ENCODE measurements at regions not wholly inside any gene's neighbourhood (a gene's known extent, or its start where the extent isn't known, plus 50 kb on each side); places are given as distances from the start of the nearest gene placed in this dataset.

GRCh38 chr7:93758631-93759030 lies 131.9 kb downstream of the TFPI2 start:
- no peak for DNase-seq
- H3K27ac ChIP-seq = no peak overlapping the region
- no peak for TF ChIP-seq CTCF (IDR thresholded peaks at IDR 0.05)
- TF ChIP-seq POLR2A (IDR thresholded peaks at IDR 0.05) = no peak

GRCh38 chr7:93757426-93757825 lies 133.1 kb downstream of the TFPI2 start:
- DNase-seq = no peak
- Histone ChIP-seq H3K27me3 (no peaks in the 10 kb centered on the region), H3K4me3 (no peak overlapping the region), H3K27ac (no peak overlapping the region), H3K4me1 (no peaks in the 10 kb centered on the region), H3K36me3 (no peaks in the 10 kb centered on the region), H3K9me3 (no peaks in the 10 kb centered on the region)
- TF ChIP-seq CTCF (IDR thresholded peaks at IDR 0.05) = no peak
- TF ChIP-seq POLR2A (IDR thresholded peaks at IDR 0.05) = no peak

More at GRCh38 chr7:93758631-93759030, 131.9 kb downstream of the TFPI2 start:
- H3K4me1 ChIP-seq = no peaks in the 10 kb centered on the region
- H3K4me3 ChIP-seq = no peak overlapping the region
- no peaks in the 10 kb centered on the region for H3K9me3 ChIP-seq
- H3K27me3 ChIP-seq = no peaks in the 10 kb centered on the region
- H3K36me3 ChIP-seq = no peaks in the 10 kb centered on the region

GRCh38 chr7:93756890-93757289 lies 133.7 kb downstream of the TFPI2 start:
- Histone ChIP-seq H3K4me3 (no peak overlapping the region), H3K4me1 (no peaks in the 10 kb centered on the region), H3K36me3 (no peaks in the 10 kb centered on the region), H3K27me3 (no peaks in the 10 kb centered on the region), H3K27ac (no peak overlapping the region), H3K9me3 (no peaks in the 10 kb centered on the region)
- no peak for DNase-seq
- TF ChIP-seq POLR2A (IDR thresholded peaks at IDR 0.05) = no peak

GRCh38 chr7:93751421-93751820 lies 139.1 kb downstream of the TFPI2 start:
- TF ChIP-seq POLR2A (IDR thresholded peaks at IDR 0.05) = no peak
- TF ChIP-seq CTCF (IDR thresholded peaks at IDR 0.05) = no peak
- no peak overlapping the region for H3K27ac ChIP-seq
- H3K4me1 ChIP-seq = no peaks in the 10 kb centered on the region
- no peak for DNase-seq
- no peaks in the 10 kb centered on the region for H3K27me3 ChIP-seq
- no peaks in the 10 kb centered on the region for H3K36me3 ChIP-seq
- no peak overlapping the region for H3K4me3 ChIP-seq
- no peaks in the 10 kb centered on the region for H3K9me3 ChIP-seq

- no peak for TF ChIP-seq CTCF (IDR thresholded peaks at IDR 0.05)
- TF ChIP-seq POLR2A (IDR thresholded peaks at IDR 0.05) = no peak
- DNase-seq = no peak
- H3K4me1 ChIP-seq = no peaks in the 10 kb centered on the region
- no peak overlapping the region for H3K27ac ChIP-seq
- H3K4me3 ChIP-seq = no peak overlapping the region
- no peaks in the 10 kb centered on the region for H3K36me3 ChIP-seq
- H3K27me3 ChIP-seq = no peaks in the 10 kb centered on the region
- no peaks in the 10 kb centered on the region for H3K9me3 ChIP-seq
Observed at GRCh38 chr7:93750986-93751385, 139.6 kb downstream of the TFPI2 start.

- TF ChIP-seq POLR2A (IDR thresholded peaks at IDR 0.05) (no peak), CTCF (IDR thresholded peaks at IDR 0.05) (no peak)
- no peak overlapping the region for H3K27ac ChIP-seq
- H3K27me3 ChIP-seq = no peaks in the 10 kb centered on the region
- H3K4me1 ChIP-seq = no peaks in the 10 kb centered on the region
- H3K4me3 ChIP-seq = no peak overlapping the region
- no peak for DNase-seq
- no peaks in the 10 kb centered on the region for H3K36me3 ChIP-seq
- no peaks in the 10 kb centered on the region for H3K9me3 ChIP-seq
Observed at GRCh38 chr7:93747019-93747418, 143.5 kb downstream of the TFPI2 start.
